HG02981 (cell line): ENCODE measurements at regions not wholly inside any gene's neighbourhood (a gene's known extent, or its start where the extent isn't known, plus 50 kb on each side); places are given as distances from the start of the nearest gene placed in this dataset.
"Not testable (repeated sequence)": the region's sequence is repeated elsewhere in the genome, so short reads cannot be mapped to it uniquely, and the experiment has no call there.

ENCODE experiments used
- ATAC-seq: cut with Tn5 transposase; IDR thresholded peaks from one replicate; pipeline ENCODE4 v1.9.1; 2021; ENCODE audit warnings: mild to moderate bottlenecking, moderate library complexity; ENCODE audit not compliant: unreplicated experiment

DNA sequence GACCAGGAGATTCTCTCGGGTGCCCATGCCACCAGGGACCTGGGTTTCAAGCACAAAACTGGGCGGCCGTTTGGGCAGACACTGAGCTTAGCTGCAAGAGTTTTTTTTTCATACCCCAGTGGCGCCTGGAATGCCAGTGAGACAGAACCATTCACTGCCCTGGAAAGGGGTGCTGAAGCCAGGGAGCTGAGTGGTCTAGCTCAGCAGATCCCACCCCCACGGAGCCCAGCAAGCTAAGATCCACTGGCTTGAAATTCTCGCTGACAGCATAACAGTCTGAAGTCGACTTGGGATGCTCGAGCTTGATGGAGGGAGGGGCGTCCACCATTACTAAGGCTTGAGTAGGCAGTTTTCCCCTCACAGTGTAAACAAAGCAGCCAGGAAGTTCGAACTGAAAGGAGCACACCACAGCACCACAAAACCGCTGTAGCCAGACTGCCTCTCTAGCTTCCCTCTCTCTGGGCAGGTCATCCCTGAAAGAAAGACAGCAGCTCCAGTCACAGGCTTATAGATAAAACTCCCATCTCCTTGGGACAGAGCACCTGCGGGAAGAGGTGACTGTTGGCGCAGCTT, 157.7 kb downstream of the GIPC2 start:
- not testable (repeated sequence) for ATAC-seq

DNA sequence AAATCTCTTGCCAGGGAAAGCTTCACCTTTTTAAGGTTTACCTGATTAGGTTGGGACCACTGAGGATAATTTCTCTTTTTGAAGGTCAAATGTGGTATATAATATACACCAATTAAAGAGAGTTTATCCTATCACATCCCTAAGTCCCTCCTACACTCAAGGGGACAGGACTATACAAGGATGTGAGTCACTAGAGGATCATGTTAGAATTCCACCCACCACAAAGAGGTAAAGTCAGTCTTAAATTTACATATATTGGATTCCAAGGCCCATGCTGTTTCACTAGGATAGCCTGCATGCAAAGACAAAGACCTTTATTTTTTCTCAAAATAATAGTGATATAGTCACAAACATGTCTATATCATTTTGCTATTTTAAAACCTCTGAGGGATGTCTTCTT, 164.4 kb downstream of the GIPC2 start:
- ATAC-seq = no peak

DNA sequence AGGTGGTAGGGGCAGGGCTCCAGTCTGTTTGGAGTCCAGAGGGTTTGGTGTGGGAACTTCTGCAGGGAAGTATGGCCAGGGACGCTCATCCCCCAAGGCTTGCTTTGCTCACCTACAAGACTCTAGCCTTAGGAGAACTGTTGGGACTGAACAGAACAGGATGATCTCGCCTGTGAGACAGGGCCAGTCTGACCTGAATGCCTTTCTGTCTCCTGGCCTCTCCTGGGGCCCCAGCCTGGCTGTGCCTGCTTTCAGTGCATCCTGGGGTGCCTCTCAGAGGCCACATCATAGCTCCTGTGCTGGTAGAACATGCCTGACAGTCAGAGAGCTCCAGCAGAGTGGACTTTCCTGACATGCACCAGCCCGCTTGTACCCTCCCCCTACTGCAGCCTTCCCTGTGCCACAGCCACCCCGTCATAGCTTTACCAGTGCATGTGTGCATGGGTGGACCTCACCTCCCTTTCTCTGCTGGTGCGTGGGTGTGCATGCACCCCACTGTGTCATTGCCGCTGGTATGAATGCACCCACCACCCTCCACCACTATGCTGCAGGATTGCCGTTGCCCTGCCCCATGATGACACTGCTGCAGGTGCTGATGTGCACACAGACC, 165.8 kb downstream of the GIPC2 start:
- no peak for ATAC-seq

DNA sequence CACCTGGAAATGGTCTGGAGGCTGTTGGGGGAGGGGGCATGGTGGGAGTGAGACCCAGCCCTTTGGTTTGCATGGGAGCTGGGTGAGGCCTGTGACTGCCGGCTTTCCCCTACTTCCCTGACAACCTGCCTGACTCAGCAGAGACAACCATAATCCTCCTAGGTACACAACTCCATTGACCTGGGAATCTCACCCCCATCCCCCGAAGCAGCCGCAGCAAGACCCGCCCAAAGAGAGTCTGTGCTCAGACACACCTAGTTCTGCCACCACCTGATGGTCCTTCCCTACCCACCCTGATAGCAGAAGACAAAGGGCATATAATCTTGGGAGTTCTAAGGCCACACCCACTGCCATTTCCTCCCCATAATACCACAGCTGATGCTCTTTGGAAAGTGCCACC, 168.6 kb downstream of the GIPC2 start:
- ATAC-seq = no peak

DNA sequence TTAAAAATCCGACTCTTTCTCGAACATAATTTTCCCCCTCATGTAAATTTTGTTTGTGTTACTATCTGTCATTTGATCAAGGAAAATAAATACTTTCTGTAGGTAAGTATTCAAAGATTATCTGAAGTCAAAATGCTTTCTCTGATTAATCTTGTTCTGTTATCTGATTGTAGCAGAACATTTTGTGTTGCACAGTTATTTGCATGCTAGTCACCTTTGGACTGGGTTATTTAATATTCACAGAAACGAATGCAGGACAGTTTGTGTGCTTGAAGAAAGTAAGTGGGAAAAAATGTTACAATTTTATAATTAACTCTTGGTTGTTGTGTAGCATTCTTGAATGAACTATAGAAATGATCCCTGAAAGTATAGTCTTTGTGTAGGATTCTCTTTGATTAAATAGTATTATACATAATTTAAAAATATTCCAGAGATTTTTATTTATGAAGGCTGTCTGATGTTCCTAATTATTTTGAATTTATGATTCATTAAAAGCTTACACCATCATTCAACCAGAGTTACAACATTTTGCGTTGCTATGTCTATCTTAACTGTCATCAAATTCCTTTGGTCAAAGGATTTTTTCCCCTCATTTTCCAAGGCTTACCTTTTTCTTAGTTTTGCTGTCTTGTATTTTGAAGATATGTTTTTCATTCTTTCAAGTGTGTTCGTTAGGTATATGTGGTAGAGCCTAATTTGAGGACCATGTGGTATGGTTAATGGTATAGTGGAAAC, 176.6 kb downstream of the GIPC2 start:
- ATAC-seq = no peak

DNA sequence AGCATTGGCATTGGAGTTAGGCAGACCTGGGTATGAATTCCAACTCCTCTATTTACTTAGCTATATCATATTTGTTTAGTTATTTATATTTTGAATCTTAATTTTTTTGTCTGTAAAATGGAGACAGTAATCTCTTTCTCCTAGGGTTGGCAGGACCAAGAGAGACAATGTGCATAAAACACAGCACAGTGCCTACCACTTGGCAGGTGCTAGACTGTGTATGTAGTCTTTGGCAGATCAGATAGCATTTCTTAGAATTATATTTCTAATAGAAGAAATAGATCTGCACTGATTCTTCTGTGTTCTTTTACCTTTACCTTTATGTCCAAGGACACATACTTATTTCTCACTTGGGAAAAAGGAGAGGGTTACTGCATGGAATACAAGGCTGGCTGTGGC, 177.2 kb downstream of the GIPC2 start:
- ATAC-seq = no peak

DNA sequence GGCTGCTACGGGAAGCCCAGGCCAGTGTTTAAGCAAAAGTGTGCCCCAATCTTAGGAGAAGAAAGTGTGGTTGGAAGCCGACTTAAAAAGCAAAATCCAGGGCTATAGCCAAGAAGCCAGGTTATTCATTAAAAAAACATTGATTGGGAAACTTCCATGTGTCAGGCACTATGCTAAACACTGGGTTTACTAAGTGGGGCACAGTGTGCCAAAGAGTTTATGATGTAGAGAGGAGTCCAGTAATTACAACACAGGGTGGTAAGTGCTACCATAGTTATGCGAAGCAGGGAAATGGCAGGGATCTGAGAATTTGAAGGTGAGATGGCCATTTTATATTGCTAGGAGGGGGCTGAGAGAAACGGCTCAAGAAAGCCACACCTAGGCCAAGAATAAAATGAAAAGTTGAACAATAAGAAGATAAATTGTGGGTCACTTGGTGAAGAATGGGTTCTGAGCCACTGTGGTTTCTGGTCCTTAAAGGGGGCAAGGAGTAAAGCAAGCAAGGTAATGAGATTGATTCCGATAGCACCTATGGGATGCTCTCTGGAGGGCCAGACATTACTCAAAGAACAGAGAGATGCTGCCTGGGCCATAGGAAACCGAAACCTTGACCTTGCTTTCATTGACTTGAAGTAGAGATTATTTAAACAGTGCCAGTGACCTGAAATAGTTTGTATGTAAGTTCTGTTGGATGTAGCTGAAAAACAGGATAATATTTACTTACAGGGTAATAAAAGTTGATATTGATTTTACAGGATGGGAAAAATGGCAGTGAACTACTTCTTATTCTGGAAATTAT, 177.8 kb downstream of the GIPC2 start:
- no peak for ATAC-seq

DNA sequence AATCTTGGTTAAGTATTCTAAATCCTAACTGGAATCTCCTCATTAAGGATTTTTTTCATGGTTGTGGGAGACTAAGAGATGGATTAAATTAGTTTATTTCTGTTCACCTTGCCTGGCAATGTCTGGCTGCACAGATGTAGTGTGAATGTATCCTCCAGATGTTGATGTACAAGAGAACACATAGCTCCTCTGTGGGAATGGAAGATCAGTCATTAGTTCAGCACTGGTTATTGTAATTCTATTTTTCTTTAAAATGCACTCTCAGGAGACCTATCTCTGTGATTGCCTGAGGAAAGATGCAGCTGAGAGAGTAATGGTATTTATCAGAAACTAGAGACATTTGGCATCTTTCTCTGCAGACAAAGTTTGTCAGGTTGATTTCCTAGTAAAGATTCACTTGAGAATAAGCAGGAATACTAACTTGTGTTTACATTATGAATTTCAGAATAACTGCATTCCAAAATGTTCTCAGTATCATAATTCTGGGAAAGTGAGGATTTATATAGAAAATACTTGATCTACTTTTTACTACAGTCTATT, 178.6 kb downstream of the GIPC2 start:
- no peak for ATAC-seq

DNA sequence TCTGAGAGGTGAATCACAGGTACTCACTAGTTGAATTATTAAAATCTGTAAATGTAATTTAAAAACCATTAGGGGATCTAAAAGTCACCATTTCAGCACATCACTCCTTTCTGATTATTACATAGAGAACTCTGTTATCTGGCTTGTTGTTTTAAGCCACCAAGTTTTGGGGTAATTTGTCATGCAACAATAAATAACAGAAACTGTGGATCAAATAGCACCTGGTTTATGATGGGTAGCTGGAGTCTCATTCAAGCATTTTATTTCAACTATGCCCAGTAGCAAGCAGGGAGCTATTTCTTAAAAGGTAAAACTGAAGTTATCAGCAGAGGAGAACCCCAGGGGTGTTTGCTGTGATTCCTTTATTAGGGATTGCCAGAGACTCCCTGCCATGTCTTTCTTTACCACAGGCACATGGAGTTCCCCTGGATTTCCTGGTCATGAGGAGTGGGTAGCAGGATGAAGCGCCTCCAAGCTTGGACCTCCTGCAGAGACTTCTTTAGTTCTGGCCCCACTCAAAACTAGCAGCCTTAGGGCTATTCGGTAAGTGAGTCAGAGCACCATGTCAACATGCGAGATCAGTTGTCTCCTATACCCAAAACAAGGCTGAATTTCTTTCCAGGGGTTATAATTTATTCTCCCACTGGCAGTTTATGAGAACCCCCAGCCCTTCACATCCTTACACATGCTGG, 179.2 kb downstream of the GIPC2 start:
- ATAC-seq = no peak

DNA sequence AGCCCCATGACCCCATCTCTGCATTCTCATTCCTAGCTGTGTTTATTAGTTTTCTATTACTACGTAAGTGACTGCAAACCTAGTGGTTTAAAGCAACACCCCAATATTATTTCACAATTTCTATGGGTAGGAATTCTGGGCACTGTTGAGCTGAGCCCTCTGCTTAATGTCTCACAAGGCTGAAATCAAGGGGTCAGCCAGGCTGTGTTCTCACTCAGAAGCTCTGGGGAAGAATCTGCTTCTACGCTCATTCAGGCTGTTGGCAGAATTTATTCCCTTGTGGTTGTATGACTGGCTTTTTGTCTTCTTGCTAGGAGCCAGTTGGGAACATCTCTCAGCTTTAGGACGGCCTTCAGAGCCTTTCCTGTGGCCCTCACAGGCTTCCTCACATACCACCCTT, 181.0 kb downstream of the GIPC2 start:
- ATAC-seq = no peak

DNA sequence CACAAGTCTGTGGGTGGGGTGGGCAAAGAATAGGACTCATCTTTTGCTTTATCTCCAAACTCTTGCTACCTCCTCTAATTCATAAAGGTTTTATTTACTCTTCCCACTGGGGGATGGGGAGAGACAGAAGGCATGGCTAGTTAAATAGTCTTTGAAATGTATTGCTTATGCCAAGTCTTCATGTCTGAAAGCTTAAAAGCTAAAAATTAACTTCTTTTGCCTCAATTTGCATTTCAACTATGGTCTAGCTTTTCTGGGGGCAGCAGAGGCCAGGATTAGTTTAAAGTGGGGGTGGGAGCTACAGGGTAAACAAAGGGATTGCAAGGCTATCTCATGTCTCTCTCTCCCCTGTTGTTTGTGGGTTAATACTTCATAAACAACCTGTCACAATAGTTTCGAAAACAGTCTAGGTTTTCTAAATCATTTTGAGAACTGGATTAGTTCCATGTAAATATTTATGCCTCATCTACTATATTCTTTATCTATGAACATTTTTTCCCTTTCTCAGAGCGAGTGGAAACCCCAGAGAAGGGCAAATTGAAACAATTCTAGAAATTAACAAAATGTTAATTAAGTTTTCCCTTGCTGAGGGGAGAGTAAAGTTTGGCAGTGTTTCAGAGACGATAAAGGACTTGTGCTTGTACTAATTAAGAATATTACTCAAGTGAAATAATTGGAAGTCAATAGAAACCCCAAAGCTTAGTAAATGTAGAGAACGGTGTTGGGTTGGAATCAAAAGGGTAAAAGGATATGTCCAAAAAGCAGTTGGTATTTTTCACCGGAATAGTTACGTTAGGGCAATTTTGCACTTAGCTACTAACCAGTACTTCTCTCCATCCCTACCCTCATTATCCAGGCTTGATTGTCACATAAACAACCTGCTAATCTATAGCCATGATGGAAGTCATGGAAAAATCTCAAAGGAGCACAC, 182.2 kb downstream of the GIPC2 start:
- no peak for ATAC-seq

DNA sequence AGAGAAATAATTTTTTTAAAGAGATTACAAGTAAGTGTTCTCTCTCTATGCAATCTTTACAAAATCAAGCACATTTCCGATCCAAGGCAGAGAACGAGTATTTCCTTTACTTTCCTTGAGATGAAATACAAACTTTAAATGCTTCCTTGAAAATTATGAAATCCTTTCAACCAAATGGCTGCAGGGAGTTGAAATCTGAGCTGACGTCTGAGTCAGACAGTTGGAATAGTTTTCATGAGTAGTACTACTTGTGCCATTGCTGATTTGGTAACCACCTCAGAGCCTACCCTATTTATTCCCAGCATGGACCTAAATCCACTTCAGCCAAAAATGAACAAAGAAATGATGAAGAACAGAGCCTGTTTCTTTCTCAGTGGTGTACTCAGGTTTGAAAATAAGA, 183.6 kb downstream of the GIPC2 start:
- ATAC-seq = no peak

DNA sequence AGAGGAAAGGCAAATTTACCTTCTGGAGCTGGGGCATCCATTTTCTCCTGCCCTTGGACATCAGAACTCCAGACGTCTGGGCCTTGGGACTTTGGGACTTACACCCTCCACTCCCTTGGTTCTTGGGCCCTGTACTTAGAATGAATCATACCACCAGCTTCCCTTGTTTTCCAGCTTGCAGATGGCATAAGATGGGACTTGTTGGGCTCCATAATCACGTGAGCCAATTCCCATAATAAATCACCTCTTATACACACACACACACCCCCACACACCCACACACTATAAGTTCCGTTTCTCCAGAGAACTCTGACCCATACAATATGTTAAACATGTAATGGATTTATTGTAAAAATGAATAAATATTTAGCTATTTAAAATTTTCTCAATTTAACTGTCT, 185.7 kb downstream of the GIPC2 start:
- ATAC-seq = no peak

DNA sequence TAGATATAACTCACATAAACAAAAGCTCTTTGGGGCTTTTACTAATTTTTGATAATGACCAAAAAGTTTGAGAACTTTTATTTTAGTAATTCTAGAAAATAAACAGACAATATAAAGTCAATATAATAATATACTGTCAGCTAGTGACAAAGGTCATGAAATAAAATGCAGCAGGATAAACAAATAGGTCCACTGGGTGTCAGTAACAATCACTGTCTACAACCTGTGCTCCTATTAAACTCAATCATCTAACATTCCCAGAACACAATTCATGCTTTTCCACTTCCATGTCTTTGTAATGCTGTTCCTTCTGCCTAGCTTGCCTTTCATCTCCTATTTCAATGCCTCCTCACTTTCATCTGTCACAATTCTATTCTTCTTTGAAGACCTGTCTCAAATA, 186.1 kb downstream of the GIPC2 start:
- no peak for ATAC-seq

DNA sequence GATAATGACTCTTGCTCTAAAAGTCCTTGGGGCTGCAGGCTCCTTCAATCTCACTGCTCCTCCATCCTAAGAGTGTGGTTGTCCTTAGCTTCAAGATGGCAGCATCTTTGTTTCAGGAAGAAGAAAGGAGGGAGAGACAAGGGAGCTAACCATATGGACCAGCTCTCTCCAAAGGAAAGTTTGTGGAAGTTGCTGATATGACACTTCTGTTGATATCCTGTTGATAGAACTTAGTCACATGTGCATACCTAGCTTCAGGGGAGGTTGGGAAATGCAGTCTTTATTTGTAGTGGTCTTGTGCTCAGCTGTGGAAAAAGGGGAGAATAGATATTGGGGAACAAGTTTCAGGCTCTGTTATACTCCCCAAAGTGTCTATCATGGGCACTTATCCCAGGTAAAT, 186.9 kb downstream of the GIPC2 start:
- no peak for ATAC-seq

DNA sequence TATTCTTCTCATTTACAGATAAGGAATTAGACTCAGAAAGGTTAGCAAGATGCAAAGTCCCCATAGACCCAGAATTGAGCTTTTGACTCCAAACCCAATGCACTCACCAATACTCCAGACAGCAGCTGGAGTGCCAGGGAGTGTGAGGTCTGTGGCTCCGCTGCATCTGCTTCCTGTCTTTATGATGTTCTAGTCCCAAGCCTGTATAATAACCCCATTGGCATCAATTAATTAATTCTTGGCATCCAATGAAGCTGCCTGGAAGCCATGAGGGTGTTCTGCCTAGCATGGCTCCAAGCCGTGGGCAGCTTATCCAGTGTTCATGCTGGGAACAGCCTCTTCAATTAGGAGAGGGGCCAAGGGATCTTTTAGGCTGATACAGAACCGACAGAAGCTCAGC, 188.7 kb downstream of the GIPC2 start:
- no peak for ATAC-seq

DNA sequence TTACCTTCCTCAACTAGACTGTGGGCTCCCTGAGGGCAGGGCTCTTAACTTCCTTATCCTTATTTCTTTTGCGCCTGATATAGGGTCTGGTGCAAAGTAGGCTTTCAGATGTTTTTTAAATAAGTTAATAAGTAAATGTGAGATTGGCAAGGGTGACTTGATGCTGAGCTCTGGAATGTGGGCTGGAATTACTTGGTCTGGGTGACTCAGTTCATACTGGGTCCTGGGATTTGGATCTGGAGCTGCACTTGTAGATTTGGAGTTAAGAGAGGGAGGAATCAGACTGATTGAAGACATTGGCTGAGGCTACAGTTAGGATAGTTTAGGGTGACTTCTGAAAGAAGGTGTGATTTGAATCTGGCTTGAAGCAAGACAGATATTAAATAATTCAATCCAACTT, 190.9 kb downstream of the GIPC2 start:
- no peak for ATAC-seq

DNA sequence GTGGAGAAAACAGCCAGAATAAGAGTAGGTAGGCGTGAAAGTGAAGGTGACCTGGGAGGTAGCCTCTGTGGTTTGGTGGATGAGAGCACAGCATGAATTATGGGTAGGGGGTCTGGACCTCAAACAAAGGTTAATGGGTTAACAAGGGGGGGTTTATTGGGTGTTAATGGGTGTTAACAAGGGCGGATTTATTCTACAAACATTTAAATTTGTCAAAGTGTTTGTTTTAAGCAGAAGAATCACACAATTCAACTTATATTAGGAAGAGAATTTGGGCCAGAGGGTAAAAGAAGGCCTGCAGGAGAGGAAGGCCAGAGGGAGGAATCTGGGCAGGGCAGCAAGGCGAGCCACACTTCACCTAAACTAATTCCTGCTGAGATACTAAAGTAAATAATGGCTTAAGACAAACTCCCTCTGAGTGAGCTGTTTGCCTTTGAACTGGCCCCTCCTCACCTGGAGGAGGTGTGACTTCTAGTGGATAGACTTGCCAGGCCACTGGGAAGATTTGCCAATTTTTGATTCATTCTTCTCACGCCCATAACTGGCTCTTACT, 191.7 kb downstream of the GIPC2 start:
- ATAC-seq = no peak

DNA sequence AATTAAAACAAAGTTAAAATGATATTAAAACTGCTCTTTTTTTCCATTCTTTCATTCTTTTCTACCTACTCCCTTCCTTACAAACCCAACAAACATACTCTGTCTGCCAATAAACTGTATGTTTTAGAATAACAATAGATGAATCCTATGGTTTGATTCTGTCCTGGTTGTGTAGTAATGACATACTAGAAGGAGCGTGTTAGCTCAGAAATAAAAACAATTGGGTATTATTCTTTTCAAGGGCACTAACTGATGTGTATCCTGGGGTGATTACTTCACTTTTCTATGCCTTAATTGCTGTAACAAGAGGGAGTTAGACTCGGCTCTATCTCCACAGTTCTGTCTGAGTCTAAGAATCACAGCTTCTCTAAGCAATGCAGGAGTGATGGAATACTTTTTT, 194.4 kb downstream of the GIPC2 start:
- no peak for ATAC-seq

DNA sequence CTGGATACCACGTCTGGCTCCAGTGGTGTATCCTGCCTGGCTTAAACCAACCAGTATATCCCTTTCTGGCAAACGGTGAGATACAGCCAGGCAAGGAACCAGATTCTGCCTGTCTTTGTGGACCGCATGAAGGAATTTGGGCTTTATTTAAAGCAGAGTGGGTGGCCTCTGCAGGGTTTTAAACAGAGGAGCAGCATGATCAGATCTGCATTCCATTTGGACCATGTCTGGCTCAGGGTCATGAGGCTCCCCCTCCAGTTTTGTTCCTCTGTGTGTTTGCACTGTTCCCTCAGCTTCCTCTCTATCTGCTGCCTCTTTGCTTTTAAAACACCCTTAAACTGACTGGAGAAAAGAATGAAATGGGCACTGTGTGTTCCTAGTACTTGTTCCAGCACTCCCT, 195.0 kb downstream of the GIPC2 start:
- no peak for ATAC-seq
